ENCODE measurements at regions not wholly inside any gene's neighbourhood (a gene's known extent, or its start where the extent isn't known, plus 50 kb on each side); places are given as distances from the start of the nearest gene placed in this dataset.
"Not testable (repeated sequence)": the region's sequence is repeated elsewhere in the genome, so short reads cannot be mapped to it uniquely, and the experiment has no call there.

DNA sequence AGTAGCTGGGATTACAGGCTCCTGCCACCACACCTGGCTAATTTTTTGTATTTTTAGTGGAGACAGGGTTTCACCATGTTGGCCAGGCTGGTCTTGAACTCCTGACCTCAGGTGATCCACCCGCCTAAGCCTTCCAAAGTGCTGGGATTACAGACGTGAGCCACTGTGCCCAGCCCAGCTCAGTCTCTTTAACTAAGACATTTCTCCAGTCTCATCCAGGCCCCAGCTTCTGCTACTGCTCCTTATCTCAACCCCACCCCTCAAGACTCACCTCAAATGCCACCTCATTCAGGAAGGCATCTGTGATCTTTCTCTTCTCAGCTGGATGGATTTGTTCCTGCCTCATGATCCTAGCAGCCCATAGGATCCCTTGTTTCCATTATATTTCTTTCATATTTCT, 85.9 kb upstream of the GRAMD1B start:
- DNase-seq, result not testable (repeated sequence)

- no peak for DNase-seq
Observed at GRCh38 chr11:123338997-123339752, 90.9 kb upstream of the GRAMD1B start.

DNA sequence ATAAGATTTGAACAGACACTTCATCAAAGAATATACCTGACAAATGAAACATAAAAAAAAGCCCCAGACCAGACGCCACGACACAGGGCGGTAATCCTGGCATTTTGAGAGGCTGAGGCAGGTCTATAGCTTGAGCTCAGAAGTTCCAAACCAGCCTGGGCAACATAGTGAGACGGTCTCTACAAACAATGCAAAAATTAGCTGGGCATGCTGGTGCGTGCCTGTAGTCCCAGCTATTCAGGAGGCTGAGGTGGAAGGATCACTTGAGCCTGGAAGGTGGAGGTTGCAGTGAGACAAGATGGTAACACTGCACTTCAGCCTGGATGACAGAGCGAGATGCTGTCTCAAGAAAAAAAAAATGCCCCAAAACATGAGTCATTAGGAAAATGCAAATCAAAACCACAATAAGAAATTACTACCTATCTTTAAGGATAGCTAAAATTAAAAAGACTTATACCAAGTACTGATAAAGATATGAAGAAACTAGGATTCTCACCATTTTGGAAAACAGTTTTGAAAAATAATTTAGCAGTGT, 91.7 kb upstream of the GRAMD1B start:
- no peak for DNase-seq

DNA sequence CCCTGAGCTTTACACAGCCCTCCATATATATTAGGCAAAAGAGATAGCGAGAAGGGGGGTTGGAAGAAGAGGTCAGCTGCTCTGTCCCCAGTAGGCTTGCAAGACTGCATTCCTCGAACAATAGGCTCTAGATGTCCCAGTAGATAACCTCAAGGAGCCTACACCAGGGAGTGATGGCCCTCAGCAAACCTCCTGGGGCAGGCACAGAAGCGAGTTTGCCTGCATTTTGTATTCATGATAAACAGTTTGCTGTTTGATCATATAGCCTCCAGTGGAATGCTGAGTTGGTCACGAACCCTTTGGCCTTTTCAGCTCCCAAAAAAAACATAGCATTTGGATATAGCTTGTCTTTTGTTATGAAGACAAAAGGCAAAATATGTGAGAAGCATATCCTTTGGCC, 95.1 kb upstream of the GRAMD1B start:
- DNase-seq, result no peak

DNA sequence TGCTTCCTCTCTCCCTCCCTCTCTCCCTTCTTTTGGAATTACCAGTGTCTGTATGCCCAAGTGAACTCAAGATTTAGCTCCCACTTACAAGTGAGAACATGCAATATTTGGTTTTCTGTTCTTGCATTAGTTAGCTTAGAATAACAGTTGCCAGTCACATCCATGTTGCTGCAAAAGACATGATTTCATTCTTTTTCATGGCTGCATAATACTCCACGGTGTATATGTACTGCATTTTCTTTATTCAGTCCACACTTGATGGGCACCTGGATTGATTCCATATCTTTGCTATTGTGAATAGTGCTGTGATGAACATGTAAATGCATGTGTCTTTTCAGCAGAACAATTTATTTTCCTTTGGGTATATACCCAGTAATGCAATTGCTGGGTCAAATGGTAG, 97.5 kb upstream of the GRAMD1B start:
- DNase-seq, result not testable (repeated sequence)

DNA sequence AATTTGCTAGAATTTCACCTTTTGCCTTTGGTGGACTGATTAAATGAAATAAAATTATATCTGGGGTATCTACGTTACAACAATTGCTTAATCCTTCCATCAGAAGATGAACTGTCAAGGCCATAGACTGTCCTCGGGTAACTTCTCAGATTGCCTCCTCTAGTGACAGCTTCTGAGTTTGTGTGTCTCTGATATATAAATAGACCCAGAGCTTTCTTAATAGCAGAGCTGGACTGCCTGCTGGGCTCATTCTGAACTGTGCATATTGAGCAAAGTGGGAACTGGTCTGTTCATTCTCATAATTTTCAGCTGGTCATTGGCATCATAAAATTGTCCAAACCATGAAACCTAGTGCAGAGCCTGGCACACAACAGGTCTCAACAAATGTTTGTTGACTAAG, 99.1 kb upstream of the GRAMD1B start:
- no peak for DNase-seq

DNA sequence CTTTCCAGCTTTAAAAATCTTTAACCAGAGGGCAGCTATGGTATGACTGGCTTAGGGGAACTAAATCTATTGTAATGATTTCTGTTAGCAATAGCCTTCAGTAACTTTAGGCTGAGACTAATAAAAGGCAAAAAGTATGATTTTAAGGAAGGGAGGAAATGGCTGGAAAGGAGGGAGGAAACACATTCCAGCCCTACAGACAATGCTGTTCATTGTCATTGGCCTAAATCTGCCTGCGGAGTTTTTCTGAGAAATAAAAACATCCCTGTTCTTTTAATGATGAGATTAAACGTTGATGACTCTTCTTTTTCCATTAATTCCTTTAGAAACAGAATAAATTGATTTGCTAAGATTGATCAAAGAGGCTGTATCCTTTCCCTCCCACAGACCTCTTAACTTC, 99.6 kb upstream of the GRAMD1B start:
- DNase-seq, result no peak

DNA sequence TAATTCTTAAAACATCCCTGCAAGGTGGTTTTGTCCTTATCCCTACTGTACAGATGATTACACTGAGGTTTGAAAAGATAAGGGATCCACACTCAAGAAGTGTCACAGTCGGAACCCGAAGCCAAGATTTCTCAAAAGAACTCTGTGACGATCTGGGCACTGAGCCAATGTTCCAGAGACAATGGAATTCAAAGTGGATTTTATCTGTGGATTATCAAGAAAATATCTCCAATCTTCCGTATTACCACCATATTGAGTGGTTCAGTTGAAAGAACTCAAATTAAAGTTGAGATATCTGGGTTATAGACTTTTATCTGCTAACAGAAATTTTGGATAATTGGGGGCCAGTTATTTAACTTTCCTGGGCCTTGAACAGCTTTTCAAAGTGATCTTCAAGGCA, 100.0 kb upstream of the GRAMD1B start:
- DNase-seq, result no peak

- no peak for DNase-seq
Observed at GRCh38 chr11:123328281-123328867, 101.7 kb upstream of the GRAMD1B start.

GRCh38 chr11:123325533-123325932, 104.5 kb upstream of the GRAMD1B start:
- no peak for DNase-seq

- no peak for DNase-seq
Observed at GRCh38 chr11:123323568-123323967, 106.5 kb upstream of the GRAMD1B start.

- DNase-seq, result no peak
Observed at GRCh38 chr11:123321636-123322035, 108.4 kb upstream of the GRAMD1B start.

DNA sequence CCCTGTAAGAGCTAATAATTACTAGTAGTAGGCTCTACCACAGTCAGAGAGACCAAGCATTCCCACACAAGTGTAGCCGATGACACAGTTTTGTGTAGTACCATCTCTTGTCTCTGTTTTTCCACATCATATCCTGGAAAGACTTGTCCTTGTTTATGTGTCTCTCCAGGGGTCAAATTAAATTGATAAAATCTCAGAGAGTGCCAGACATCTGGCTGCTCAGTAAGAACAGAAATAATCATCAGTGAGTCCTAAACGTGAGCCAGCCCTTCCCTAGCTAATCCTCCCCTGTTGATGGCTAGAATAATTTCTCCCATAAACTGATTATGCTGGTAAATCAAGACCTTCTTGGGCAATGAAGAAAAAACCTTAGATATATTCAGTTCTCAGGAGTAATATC, 111.4 kb upstream of the GRAMD1B start:
- DNase-seq, result no peak

DNA sequence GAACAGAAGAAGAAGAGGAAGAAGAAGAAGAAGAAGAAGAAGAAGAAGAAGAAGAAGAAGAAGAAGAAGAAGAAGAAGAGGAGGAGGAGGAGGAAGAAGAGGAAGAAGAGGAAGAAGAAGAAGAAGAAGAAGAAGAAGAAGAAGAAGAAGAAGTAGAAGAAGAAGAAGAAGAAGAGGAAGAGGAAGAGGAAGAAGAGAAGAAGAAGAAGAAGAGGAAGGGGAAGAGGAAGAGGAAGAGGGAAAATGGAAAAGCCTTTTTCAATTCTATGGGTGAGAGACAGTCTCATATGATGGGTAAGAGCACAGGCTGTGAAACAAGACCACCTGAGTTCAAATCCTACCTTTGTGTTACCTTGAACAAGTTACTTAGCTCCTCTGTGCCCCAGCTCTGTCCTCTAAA, 111.9 kb upstream of the GRAMD1B start:
- DNase-seq, result not testable (repeated sequence)

GRCh38 chr11:123316003-123316402, 114.1 kb upstream of the GRAMD1B start:
- DNase-seq, result no peak

DNA sequence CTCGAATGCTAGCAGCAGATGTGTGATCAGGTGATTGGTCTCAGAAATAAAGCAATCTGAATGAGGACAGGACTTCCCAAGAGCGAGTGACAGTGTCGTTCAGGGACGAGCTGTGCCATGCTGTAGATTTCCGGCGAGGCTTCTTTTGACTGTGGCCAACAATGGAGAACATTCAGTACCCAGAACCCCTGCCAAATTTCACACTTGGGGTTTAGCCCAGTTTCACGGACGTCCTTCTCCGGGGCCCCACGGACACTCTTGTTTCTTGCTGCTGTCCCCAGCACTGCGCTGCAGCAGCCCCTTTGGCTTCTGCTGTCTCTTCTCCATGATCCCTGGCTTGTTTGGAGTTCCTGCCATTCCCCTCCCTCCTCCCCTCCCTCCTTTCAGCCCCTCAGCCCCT, 115.1 kb upstream of the GRAMD1B start:
- DNase-seq, result no peak

DNA sequence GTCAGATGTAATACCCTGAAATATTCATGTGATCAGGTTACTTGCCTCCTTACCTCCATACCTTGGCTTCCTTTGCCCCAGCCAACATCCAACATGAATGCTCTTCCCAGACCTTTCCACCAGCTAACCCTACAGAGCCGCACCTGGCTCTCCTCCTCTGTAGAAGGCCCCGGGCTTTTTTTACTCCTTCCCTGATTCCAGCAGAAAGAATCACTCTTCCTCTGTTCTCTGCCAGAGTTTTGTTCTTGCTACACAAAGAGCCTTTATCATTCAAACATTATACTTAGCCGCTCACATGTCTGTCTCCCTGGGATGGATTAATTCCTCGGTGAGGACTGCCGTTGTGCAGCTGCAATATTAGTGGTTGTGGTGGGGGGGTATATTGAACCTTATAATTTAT, 116.8 kb upstream of the GRAMD1B start:
- DNase-seq, result no peak

GRCh38 chr11:123308077-123308476, 113.0 kb upstream of the CLMP start:
- no peak for DNase-seq

GRCh38 chr11:123307276-123307675, 112.2 kb upstream of the CLMP start:
- no peak for DNase-seq

DNA sequence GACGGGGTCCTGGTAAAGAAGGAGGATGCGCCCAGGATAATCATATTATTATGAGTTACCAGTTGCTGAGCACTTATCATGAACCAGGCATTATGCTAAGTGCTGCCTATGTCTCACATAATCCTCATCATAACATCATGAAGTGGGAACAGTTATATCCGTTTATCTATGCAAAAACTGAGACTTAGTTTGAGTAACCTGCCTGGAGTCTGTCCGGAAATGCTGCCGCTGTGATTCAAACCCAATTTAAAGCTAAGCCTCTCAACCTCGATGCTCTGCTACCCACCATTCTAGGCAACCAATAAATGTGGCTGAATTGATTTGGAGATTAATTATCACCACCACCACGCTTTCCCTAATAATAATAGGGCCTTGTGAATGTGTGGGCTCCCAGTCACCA, 111.5 kb upstream of the CLMP start:
- no peak for DNase-seq

- DNase-seq, result no peak
Observed at GRCh38 chr11:123305601-123306375, 110.7 kb upstream of the CLMP start.

- DNase-seq, result no peak
Observed at GRCh38 chr11:123304828-123305466, 109.9 kb upstream of the CLMP start.

DNA sequence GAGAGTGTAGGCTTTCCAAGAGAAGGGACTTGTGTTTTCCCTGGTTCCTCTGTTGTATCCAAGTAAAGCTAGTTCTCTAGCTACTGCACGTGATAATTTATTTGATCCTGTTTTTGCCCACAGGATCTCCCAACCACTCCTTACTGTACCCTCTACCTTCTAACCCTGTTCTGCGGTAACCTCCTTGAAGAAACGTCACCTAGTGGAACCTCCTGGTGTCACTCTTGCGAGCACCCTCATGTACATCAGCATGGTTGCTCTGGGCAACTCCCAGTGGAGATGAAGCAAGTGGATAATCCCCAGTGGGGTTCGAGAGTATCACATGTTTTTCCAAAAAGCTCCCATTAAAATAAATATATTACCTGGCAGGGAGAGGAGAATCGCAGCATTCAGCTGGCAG, 108.9 kb upstream of the CLMP start:
- no peak for DNase-seq

Data from NCI-H146 (cell line).